GM21717 (cell line): ENCODE measurements at regions not wholly inside any gene's neighbourhood (a gene's known extent, or its start where the extent isn't known, plus 50 kb on each side); places are given as distances from the start of the nearest gene placed in this dataset.
"Not testable (repeated sequence)": the region's sequence is repeated elsewhere in the genome, so short reads cannot be mapped to it uniquely, and the experiment has no call there.

Experiments
- ATAC-seq: cut with Tn5 transposase; IDR thresholded peaks from one replicate; pipeline ENCODE4 v1.9.1; 2021; ENCODE audit warnings: mild to moderate bottlenecking, moderate library complexity; ENCODE audit not compliant: unreplicated experiment

DNA sequence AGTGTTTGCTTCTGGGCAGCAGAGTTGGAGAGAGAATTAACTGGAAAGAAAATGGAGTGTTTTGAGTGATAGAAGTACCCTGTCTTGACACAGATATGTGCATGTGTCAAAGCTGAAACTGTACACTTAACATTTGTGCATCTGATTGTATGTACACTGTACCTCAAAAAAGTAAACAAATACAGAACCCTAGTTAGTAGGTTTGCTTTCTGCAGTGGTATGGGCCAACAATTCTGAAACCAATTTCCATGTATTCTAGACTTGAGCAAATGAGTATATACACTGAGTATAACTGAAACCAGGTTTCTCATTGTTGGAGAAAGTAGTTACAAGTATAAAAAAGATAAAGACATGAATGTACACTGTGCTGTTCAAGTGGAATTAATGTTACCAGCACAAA lies 52.4 kb downstream of the ELAPOR2 start:
- no peak for ATAC-seq

DNA sequence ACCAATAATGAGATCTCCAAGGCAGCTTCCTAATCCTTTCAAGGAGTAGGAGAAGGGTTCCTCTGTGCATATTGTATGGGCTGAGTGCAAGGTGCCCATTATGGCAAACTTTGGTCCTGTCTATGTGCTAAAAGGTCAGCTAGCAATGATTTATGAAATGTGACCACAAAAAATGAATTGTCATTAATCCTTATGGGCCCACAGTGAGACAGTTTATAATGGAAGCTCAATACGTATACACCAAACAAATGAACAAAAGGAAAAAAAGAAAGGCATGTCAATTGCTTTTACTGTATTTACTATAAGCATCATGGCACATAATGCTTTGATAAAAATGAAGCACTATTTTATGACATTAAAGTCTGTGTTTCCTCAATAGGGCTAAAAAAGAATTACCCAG lies 54.5 kb downstream of the ELAPOR2 start:
- ATAC-seq: no peak

GRCh38 chr7:87003872-87004798 lies 55.3 kb downstream of the ELAPOR2 start:
- ATAC-seq: no peak

DNA sequence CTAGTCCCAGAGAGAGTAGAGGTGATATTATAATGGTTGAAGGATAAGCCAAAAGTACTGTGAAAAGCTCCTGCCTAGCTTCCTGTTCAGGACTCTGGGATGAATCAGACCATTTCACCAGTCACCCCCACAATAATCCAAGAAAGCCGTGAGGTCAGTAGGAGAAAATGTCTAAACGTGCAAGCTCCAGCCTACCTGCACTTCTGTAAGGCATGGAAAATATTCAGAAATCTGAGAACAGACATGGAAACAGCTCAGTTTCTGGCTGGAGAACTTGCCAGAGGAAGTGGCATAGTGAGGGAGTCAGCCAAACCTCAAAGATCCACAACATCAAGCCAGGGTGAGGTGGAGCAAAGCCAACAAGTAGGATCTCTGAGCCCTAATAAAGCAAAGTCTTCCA lies 58.2 kb downstream of the ELAPOR2 start:
- ATAC-seq: no peak

- no peak for ATAC-seq
These were observed 59.1 kb downstream of the ELAPOR2 start for GRCh38 chr7:87000344-87000743.

DNA sequence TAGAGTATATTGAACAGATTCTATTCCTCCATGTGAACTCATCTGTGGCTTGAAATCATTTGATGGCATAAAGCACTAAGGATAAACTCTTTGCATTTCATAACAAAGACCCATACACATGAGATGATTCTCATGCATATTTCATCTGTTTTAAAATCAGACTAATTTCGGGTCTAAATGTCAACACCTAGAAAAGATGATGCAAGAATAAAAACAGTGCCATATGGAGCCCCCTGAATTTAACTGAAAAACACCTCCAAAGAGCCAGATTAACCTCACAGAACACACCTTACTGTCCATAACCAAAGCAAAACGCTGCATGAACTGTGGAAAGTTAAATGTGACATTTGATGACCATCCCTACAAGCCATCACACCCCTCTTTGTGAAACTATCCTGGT lies 59.7 kb downstream of the ELAPOR2 start:
- no peak for ATAC-seq

GRCh38 chr7:86995814-86996213 lies 63.6 kb downstream of the ELAPOR2 start:
- ATAC-seq: no peak

DNA sequence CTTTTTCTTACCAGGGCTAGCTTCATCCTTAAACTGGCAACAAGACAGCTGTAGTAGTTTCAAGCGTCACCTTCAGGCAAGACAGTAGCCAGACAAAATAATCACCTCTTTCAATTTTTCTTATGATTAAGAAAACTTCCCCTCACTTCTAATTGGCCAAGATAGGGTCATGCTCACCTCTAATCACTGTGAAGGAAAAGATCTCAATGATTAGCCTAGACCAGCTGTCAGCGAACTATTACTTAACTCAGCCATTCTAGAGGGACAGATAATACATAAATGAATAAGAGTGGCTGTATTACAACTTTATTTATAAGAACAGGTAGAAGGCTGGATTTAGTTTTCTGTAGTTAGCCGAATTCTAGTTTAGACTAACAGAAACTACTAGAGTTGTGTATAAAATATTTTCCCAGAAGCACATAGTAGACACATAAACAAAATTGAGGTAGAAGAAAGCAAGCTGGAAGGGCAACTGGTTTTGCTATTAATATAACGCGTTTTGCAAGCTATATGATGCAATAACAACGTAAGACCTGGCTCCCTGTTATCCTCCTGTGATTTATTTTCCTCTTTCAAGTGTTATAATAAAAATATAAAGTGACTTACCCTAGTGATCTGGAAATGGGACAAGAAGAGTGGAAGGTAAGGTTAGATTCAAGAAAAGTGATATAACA lies 64.3 kb downstream of the ELAPOR2 start:
- ATAC-seq: no peak

DNA sequence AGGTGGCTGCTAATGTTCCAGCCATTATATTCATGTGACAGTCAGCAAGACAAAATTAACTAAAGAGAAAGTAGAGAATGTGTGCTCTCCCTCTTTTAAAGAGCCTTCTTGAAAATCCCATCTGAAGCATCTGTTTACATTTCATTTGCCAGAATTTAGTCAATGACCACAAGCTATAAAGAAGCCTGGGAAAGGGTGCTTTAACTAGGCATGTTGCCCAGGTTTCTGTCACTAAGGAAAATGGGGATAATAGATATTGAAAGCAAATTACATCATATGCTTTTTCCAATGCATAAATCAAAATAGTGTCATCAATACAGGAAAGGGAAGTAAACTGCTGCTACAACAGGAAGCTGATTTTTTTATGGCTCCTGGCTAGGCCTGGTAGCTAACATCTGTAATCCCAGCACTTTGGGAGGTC lies 67.7 kb downstream of the ELAPOR2 start:
- ATAC-seq: no peak

- ATAC-seq: peak; percentile 53
These were observed 68.2 kb downstream of the ELAPOR2 start for GRCh38 chr7:86991093-86991769.

GRCh38 chr7:86989407-86989806 lies 70.0 kb downstream of the ELAPOR2 start:
- ATAC-seq: no peak

GRCh38 chr7:86987834-86988233 lies 71.6 kb downstream of the ELAPOR2 start:
- ATAC-seq: not testable (repeated sequence)

GRCh38 chr7:86987358-86987757 lies 72.1 kb downstream of the ELAPOR2 start:
- ATAC-seq: not testable (repeated sequence)

GRCh38 chr7:86985342-86985741 lies 74.1 kb downstream of the ELAPOR2 start:
- ATAC-seq: not testable (repeated sequence)

DNA sequence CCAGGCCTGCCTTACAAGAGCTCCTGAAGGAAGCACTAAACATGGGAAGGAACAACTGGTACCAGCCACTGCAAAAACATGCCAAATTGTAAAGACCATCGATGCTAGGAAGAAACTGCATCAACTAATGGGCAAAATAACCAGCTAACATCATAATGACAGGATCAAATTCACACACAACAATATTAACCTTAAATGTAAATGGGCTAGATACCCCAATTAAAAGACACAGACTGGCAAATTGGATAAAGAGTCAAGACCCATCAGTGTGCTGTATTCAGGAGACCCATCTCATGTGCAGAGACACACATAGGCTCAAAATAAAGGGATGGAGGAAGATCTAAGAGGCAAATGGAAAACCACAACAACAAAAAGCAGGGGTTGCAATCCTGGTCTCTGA lies 75.8 kb downstream of the ELAPOR2 start:
- ATAC-seq: not testable (repeated sequence)

DNA sequence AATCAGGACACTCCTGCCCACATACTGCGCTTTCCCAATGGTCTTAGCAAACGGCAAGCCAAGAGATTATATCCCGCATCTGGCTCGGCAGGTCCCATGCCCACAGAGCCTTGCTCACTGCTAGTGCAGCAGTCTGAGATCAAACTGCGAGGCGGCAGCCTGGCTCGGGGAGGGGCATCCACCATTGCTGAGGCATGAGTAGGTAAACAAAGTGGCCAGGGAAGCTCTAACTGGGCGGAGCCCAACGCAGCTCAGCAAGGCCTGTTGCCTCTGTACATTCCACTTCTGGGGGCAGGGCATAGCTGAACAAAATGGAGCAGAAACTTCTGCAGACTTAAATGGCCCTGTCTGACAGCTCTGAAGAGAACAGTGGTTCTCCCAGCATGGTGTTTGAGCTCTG lies 77.5 kb downstream of the ELAPOR2 start:
- not testable (repeated sequence) for ATAC-seq

- ATAC-seq: no peak
These were observed 78.3 kb downstream of the ELAPOR2 start for GRCh38 chr7:86981127-86981526.

DNA sequence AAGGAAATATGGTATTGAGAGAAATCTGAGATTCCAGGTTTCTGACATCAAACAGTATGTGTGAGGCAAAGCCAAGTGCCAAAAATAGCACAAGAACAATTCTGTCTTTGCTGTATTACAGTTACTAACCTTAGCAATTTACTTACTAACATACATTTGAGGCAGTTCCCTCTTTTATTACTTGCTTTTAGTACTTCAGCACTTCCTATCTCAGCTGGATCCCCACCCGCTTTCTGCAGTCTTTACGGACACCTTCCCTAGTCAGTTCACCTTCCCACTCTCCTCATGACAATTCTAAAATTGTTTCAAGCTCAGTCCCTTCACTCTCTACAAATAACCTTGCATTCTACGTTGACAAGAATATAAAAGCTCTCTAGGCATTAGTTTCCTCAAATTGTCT lies 79.2 kb downstream of the ELAPOR2 start:
- no peak for ATAC-seq

DNA sequence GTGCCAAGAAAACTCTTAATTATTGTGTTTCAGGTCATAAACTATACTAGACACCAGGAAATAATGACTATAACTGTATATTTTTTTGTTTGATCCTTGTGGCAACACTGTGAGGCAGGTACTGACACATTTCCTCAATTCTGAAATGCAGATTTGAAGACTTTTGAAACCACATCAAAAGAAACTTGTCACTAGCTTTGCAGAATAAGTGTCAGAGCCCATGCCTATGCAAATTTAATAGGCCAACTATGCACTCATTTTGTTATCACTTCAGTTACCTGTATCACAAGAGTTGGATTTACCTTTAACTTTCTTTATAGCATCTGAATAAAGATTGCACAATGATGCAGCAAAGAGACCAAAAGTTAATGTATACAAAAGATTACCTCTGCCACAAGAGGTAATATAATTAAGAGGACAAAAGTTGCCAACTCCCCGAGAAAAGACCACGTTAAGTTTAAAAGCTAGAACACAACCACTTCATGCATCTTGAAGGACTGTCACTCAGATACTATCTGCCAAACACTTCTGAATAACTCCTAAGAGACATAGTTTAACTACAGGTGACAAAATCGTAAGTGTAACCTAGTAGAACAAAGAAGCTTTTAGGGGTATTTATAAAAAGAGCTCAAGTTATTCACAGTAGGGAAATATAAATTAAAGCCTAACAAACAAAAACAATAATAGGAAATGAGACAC lies 80.5 kb downstream of the ELAPOR2 start:
- peak; percentile 92 for ATAC-seq

DNA sequence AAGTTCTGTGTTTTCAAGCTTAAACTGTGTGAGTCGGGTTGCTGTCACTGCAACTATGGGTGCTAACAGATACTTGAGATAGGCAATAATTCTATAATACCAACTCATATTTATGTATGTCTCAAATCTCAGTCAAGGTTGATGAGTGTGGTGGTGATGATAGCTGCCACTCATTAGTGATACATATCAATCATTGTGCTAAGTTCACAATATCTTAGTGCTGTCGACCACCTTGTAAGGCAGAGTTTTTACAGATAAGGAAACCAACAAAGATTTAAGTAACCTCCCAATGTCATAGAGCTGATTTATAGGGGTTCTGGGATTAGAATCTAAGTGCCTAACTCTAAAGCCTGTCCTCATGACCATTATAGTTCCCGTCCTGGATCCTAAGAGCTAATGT lies 82.5 kb downstream of the ELAPOR2 start:
- no peak for ATAC-seq

DNA sequence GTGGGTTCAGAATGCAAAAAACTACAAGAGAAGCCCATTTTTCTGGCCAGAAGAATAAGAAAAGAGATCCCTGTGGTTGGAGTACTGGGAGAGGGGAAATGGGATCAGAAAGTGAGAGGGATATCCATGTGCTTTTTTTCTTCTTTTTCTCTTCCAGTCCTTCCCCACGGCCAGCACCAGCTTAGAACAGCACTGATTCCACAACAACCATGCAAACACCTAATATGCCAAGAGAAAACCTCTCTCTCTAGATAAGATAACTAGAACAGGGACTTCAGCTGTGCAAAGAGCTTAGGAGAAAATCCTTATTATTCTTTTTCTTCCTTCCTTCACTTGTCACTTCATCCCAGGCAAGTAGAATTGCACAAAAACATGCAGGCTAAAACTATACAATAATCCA lies 83.5 kb downstream of the ELAPOR2 start:
- ATAC-seq: no peak
